OCI-LY1 (cell line): ENCODE measurements at regions not wholly inside any gene's neighbourhood (a gene's known extent, or its start where the extent isn't known, plus 50 kb on each side); places are given as distances from the start of the nearest gene placed in this dataset.

ENCODE experiments used
- H2AFZ ChIP-seq: fragments of 200-600 bp; sonication (generic), shearing (Covaris generic); 2 replicates; pipeline ENCODE4 v1.6.0; 2014; ENCODE audit warnings: antibody characterized with exemption, mild to moderate bottlenecking, low read length
- H3F3A ChIP-seq: fragments of 200-600 bp; sonication (generic), shearing (Covaris generic); 2 replicates; pipeline ENCODE4 v1.6.0; 2014; ENCODE audit warnings: mild to moderate bottlenecking, antibody characterized with exemption, low read length, moderate library complexity; ENCODE audit not compliant: insufficient read depth
- H3K27ac ChIP-seq: fragments of 200-600 bp; sonication (generic); 2 replicates; pipeline ENCODE4 v1.5.1; 2014; ENCODE audit warnings: low read length, mixed run types, mild to moderate bottlenecking, low read depth; ENCODE audit not compliant: poor library complexity, severe bottlenecking
- H3K27me3 ChIP-seq: fragments of 200-600 bp; sonication (generic); 2 replicates; pipeline ENCODE4 v1.6.0; 2014; ENCODE audit warnings: antibody characterized with exemption, mild to moderate bottlenecking, low read length, moderate library complexity; ENCODE audit not compliant: insufficient read depth
- H3K36me3 ChIP-seq: fragments of 200-600 bp; sonication (generic); 2 replicates; pipeline ENCODE4 v1.6.1; 2014; ENCODE audit warnings: mild to moderate bottlenecking, antibody characterized with exemption, low read length, moderate library complexity, mixed read lengths; ENCODE audit not compliant: insufficient read depth
- H3K4me1 ChIP-seq: fragments of 200-600 bp; sonication (generic); 2 replicates; pipeline ENCODE4 v1.5.1; 2014; ENCODE audit warnings: mild to moderate bottlenecking, low read length, moderate library complexity; ENCODE audit not compliant: insufficient read depth, severe bottlenecking
- H3K4me2 ChIP-seq: fragments of 200-600 bp; sonication (generic), shearing (Covaris generic); 2 replicates; pipeline ENCODE4 v1.6.1; 2014; ENCODE audit warnings: low read length
- H3K4me3 ChIP-seq: fragments of 200-600 bp; sonication (generic); 2 replicates; pipeline ENCODE4 v1.5.1; 2014; ENCODE audit warnings: low read length, low read depth, mild to moderate bottlenecking, mixed read lengths; ENCODE audit not compliant: poor library complexity, severe bottlenecking
- H3K79me2 ChIP-seq: fragments of 200-600 bp; shearing (Covaris generic); 2 replicates; pipeline ENCODE4 v1.6.1; 2016; ENCODE audit warnings: mixed run types, low read length, mixed read lengths; ENCODE audit not compliant: insufficient read depth
- H3K9ac ChIP-seq: fragments of 200-600 bp; sonication (generic), shearing (Covaris generic); 2 replicates; pipeline ENCODE4 v1.6.1; 2014; ENCODE audit warnings: mild to moderate bottlenecking, low read length, mixed read lengths
- H3K9me2 ChIP-seq: fragments of 200-600 bp; sonication (generic), shearing (Covaris generic); 2 replicates; pipeline ENCODE4 v1.6.1; 2014; ENCODE audit warnings: low read depth, mild to moderate bottlenecking, low read length, mixed read lengths
- H3K9me3 ChIP-seq: fragments of 200-600 bp; shearing (Covaris generic); 2 replicates; pipeline ENCODE4 v1.6.1; 2014; ENCODE audit warnings: low read length, mixed read lengths
- H4K20me1 ChIP-seq: fragments of 200-600 bp; sonication (generic), shearing (Covaris generic); 2 replicates; pipeline ENCODE4 v1.6.0; 2016; ENCODE audit warnings: mild to moderate bottlenecking, low read length; ENCODE audit not compliant: insufficient read depth
- EZH2 ChIP-seq: fragments of 200-600 bp; sonication (generic), shearing (Covaris generic); IDR thresholded peaks from 2 replicates; pipeline ENCODE4 v1.8.0; 2017; ENCODE audit warnings: borderline replicate concordance, mixed run types, mild to moderate bottlenecking, antibody characterized with exemption, low read length, moderate library complexity, mixed read lengths
- TF ChIP-seq, protein P1 (sequence below): fragments of 200-600 bp; sonication (generic), shearing (Covaris generic); IDR thresholded peaks from 2 replicates; pipeline ENCODE4 v1.5.1; 2017; ENCODE audit warnings: mild to moderate bottlenecking, antibody characterized with exemption, low read length, moderate library complexity, mixed read lengths

DNA sequence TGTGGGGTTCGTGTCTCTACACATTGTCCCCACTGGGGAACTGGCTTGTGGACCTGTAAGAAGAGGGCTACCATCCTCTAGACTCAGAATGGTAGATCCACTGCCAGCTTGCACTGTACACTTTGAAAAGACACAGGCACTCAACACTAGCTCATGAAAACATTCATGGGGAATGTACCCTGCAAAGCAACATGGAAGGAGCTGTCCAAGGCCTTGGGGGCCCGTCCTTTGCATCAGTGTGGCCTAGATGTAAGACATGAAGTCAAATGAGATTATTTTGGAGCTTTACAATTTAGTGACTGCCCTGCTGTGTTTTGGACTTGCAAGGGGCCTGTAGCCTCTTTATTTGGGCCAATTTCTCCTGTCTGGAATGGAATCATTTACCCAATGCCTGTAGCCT is 399.0 kb upstream of the PCDH15 start:
- Histone ChIP-seq H3K4me3 (no peak overlapping the region), H3K27ac (no peak overlapping the region), H3K4me2 (no peak overlapping the region), H3K9me2 (no peaks in the 10 kb centered on the region), H3K4me1 (no peaks in the 10 kb centered on the region), H3K79me2 (no peaks in the 10 kb centered on the region), H4K20me1 (no peaks in the 10 kb centered on the region), H3K9ac (no peak overlapping the region), H2AFZ (no peak overlapping the region), H3F3A (no peaks in the 10 kb centered on the region), H3K36me3 (no peaks in the 10 kb centered on the region), H3K27me3 (no peaks in the 10 kb centered on the region), H3K9me3 (no peaks in the 10 kb centered on the region)
- TF ChIP-seq, protein P1, sequence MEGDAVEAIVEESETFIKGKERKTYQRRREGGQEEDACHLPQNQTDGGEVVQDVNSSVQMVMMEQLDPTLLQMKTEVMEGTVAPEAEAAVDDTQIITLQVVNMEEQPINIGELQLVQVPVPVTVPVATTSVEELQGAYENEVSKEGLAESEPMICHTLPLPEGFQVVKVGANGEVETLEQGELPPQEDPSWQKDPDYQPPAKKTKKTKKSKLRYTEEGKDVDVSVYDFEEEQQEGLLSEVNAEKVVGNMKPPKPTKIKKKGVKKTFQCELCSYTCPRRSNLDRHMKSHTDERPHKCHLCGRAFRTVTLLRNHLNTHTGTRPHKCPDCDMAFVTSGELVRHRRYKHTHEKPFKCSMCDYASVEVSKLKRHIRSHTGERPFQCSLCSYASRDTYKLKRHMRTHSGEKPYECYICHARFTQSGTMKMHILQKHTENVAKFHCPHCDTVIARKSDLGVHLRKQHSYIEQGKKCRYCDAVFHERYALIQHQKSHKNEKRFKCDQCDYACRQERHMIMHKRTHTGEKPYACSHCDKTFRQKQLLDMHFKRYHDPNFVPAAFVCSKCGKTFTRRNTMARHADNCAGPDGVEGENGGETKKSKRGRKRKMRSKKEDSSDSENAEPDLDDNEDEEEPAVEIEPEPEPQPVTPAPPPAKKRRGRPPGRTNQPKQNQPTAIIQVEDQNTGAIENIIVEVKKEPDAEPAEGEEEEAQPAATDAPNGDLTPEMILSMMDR, result no peak
- TF ChIP-seq EZH2, result no peak

DNA sequence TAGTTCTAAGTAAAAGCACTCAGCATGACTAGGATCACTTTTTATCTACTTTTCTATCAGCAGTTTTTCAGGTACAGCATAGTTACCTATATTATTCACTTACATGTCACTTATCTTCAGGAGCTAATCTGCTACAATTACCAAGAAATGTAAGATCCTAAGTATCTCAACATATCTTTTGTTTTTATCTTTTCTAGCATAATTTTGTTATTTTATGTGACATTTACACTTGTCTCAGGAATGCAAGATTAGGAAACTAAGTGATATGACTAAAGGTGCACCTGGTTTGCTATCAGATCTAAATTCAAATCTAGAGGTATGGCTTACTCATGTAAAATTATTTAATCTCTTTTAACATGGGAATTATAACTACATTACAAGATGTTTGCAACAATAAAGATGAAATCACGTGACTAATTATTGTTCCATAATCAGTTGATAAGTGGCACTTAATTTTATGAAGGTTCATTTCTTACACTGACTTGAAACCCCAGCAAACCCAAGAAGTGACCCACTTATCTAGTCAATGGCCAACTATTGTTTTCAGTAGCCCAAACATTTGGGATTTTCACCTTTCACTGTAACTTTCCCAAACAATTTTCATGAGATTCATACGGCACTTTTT is 390.3 kb upstream of the PCDH15 start:
- Histone ChIP-seq H3K27me3 (no peaks in the 10 kb centered on the region), H3K79me2 (no peaks in the 10 kb centered on the region), H3K9me3 (no peaks in the 10 kb centered on the region), H3K9me2 (no peaks in the 10 kb centered on the region), H3K9ac (no peak overlapping the region), H3F3A (no peaks in the 10 kb centered on the region), H3K4me1 (no peaks in the 10 kb centered on the region), H3K36me3 (no peaks in the 10 kb centered on the region), H2AFZ (no peak overlapping the region), H4K20me1 (no peaks in the 10 kb centered on the region), H3K4me2 (no peak overlapping the region), H3K27ac (no peak overlapping the region), H3K4me3 (no peak overlapping the region)
- no peak for TF ChIP-seq EZH2
- TF ChIP-seq, protein P1, result no peak

DNA sequence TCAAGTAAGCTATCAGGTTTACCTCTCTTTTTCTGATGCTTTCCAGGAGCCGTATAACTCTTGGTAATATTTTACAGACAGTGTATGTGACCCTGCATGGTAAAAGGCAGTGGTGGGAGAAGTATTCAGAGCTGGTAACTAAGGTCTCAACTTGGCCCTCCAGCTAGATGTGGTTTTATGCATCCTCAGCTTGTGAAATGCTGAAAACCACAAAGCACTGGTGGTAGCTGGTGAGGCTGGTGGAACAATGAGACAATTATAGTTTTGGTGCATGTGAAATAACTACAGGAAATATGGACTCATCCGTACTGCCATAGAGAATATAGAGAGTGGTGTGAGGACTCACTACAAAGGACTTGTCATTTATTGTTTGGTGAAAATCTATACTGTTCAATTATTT is 383.0 kb upstream of the PCDH15 start:
- Histone ChIP-seq H2AFZ (no peak overlapping the region), H4K20me1 (no peaks in the 10 kb centered on the region), H3K36me3 (no peaks in the 10 kb centered on the region), H3K9ac (no peak overlapping the region), H3K27ac (no peak overlapping the region), H3K9me2 (no peaks in the 10 kb centered on the region), H3K4me2 (no peak overlapping the region), H3K4me3 (no peak overlapping the region), H3K79me2 (no peaks in the 10 kb centered on the region), H3F3A (no peaks in the 10 kb centered on the region), H3K4me1 (no peaks in the 10 kb centered on the region), H3K27me3 (no peaks in the 10 kb centered on the region), H3K9me3 (no peaks in the 10 kb centered on the region)
- TF ChIP-seq, protein P1, result no peak
- TF ChIP-seq EZH2, result no peak
